ENCODE measurements at regions not wholly inside any gene's neighbourhood (a gene's known extent, or its start where the extent isn't known, plus 50 kb on each side); places are given as distances from the start of the nearest gene placed in this dataset.

DNA sequence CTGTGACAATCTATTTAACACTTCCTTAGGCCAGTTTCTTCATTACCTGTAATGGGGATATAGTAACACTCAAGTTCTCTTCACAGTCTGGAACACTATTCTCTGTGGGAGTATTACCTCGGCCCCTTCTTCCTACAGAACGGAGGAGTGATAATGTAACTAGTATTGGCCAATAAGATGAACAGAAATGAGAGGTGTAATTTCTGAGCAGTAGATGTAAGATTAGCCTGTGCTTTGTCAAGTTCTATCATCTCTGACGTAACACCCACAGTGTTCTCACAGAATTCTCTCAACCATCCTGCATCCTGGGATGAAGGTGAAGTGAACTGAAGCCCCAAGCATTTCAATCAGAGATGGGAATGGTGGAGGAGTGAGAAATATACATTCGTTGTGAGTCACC is 65.2 kb upstream of the TOP3B start:
- H3K4me3 ChIP-seq (ENCODE audit: low read depth, low read length), result no peak overlapping the region
- TF ChIP-seq, protein P1, sequence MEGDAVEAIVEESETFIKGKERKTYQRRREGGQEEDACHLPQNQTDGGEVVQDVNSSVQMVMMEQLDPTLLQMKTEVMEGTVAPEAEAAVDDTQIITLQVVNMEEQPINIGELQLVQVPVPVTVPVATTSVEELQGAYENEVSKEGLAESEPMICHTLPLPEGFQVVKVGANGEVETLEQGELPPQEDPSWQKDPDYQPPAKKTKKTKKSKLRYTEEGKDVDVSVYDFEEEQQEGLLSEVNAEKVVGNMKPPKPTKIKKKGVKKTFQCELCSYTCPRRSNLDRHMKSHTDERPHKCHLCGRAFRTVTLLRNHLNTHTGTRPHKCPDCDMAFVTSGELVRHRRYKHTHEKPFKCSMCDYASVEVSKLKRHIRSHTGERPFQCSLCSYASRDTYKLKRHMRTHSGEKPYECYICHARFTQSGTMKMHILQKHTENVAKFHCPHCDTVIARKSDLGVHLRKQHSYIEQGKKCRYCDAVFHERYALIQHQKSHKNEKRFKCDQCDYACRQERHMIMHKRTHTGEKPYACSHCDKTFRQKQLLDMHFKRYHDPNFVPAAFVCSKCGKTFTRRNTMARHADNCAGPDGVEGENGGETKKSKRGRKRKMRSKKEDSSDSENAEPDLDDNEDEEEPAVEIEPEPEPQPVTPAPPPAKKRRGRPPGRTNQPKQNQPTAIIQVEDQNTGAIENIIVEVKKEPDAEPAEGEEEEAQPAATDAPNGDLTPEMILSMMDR (IDR thresholded peaks at IDR 0.05; ENCODE audit: insufficient read depth, low read depth, low read length, missing control alignments), result no peak
- no peak for DNase-seq (ENCODE audit: low read depth)

DNA sequence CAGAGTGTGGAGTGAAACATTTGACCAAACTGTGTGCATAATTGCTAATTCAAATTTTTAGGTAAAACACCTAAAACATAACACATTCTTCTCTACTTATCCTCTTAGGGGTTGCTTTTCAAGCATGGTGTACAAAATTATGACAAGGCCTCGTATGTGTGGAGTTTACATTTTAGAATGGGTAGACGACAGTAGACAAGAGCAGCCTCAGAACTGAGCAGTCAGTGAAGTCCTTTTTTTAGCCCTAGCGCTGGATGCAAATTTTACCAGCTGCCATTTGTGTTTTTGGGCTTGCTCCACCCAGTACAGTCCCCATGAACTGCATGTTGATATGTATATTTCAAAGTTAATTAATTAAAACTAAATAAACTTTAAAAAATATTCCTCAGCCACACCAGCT is 64.7 kb upstream of the TOP3B start:
- no peak for DNase-seq (ENCODE audit: low read depth)
- no peak overlapping the region for H3K4me3 ChIP-seq (ENCODE audit: low read depth, low read length)
- TF ChIP-seq, protein P1 (IDR thresholded peaks at IDR 0.05; ENCODE audit: insufficient read depth, low read depth, low read length, missing control alignments), result no peak

DNA sequence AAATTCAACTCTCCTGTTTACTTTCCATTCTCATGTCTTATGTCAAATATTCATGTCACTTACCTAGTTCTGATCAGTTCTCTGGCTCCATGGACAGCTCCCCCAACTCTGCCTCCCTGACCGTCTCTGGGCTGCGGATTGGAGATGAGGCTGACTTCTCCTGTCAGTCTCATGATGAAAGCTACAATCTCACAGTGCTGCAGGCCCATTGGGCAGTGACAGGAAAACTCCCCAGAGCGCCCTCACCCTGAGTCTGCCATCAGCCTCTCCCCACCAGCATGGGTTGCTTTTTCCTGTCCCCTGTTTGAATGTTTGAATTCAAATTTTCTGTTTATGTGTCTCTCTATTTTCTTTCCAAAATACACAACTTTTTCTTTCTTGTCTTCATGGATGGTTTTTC is 63.8 kb upstream of the TOP3B start:
- no peak for DNase-seq (ENCODE audit: low read depth)
- TF ChIP-seq, protein P1 (IDR thresholded peaks at IDR 0.05; ENCODE audit: insufficient read depth, low read depth, low read length, missing control alignments), result no peak
- no peak overlapping the region for H3K4me3 ChIP-seq (ENCODE audit: low read depth, low read length)

DNA sequence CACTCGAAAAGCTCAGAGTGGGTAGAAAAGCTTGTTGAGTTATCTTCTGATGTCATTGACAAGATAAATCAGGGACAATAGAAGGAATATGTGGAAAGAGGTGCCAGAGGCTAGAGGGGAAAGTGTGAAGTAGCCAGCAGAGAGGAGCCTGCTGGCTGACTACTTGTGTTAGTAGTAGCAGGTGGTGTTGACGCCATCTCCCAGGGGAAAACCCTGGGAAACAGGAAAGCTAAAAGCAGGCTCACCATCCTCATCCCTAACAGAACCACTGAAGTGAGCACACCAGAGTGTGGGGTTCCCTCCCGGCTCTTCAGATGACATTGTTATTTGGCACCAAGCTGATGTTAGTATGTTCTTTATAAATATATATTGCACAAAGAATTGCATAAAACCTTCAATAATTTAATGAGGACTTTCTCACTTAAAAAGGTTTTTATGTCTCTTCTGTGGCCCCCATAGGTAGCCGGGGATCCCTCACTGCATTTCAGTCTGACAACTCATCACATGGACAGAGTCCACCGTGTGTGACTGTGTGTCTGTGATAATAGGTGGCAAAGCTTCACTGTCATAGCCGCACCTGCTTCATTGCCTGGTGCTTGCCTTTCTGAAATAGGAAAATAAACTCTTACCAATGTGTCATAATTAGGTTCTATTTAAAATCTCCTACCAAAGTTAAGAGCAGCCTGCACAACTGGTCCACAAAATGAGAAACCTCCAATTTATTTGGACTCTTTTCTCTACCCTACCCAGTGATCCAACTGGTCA is 63.2 kb upstream of the TOP3B start:
- H3K4me3 ChIP-seq (ENCODE audit: low read depth, low read length), result no peak overlapping the region
- no peak for DNase-seq (ENCODE audit: low read depth)
- TF ChIP-seq, protein P1 (IDR thresholded peaks at IDR 0.05; ENCODE audit: insufficient read depth, low read depth, low read length, missing control alignments), result no peak

DNA sequence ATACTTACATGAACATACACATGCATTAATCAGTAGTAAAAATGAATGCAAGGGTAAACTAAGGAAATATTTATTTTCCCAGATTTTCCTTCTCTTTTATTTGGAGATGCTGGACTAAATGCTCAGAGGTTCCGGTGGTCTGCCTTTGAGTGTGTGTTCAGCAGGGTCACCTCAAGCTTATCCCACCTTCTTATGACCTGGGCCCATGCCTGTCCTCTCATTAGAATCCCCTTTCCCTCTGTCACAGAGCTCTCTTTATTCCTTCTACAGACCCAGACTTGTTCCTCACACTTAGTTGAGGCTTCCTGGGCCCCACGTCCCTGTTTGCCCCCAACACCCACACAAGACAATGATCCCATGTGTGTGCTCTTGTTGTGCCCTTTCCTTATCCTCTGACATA is 61.6 kb upstream of the TOP3B start:
- no peak overlapping the region for H3K4me3 ChIP-seq (ENCODE audit: low read depth, low read length)
- DNase-seq (ENCODE audit: low read depth), result no peak
- TF ChIP-seq, protein P1 (IDR thresholded peaks at IDR 0.05; ENCODE audit: insufficient read depth, low read depth, low read length, missing control alignments), result no peak

DNA sequence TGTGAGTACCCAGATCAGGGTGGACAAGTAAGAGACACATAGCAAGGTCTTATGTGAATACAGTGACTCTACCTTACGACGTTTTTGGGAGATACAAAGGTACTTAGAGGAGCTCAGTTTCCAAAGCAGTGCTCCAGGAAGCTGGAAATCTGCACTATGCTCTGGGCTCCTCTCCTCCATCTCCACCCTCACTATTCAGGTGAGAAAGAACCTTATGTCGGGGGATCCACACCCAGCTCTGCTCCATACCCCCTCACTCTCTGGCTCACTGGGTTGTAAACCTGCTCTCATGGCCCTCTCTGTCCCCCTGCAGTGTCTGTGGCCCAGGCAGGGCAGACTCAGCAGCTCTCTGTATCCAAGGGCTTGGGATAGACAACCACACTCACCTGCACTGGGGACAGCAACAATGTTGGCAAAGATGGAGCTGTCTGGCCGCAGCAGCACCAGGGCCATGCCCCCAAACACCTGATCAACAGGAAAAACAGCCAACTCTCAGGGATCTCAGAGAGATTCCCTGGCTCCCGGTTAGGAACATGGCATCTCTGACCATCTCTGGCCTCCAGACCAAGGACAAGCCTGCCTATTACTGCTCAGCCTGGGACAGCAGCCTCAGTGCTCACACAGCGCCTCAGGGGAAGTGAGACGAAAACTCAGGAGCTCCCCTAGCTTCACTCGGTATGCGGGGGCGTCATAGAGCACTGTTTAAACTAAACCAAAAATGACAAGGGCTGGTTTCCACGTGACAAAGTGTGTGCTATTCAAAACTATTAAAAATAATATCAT is 60.9 kb upstream of the TOP3B start:
- DNase-seq (ENCODE audit: low read depth), result peak; percentile 49
- H3K4me3 ChIP-seq (ENCODE audit: low read depth, low read length), result no peak overlapping the region
- TF ChIP-seq, protein P1 (IDR thresholded peaks at IDR 0.05; ENCODE audit: insufficient read depth, low read depth, low read length, missing control alignments), result no peak

Data from GM12865 (cell line).